HEK293T (cell line): ENCODE measurements at regions not wholly inside any gene's neighbourhood (a gene's known extent, or its start where the extent isn't known, plus 50 kb on each side); places are given as distances from the start of the nearest gene placed in this dataset.

Experiments used
- ARNT ChIP-seq: fragments of 450-650 bp; IDR thresholded peaks from 2 replicates; pipeline ENCODE4 v1.6.1; 2017; ENCODE audit warnings: mild to moderate bottlenecking
- BHLHE40 ChIP-seq: fragments of 450-650 bp; IDR thresholded peaks from 2 replicates; pipeline ENCODE4 v1.6.1; 2016; ENCODE audit warnings: mild to moderate bottlenecking, moderate library complexity, borderline replicate concordance
- CTBP1 ChIP-seq: fragments of 450-650 bp; IDR thresholded peaks from 2 replicates; pipeline ENCODE4 v1.6.1; 2016; ENCODE audit warnings: borderline replicate concordance
- ELF4 ChIP-seq: fragments of 450-650 bp; IDR thresholded peaks from 2 replicates; pipeline ENCODE4 v1.6.1; 2017; ENCODE audit warnings: antibody characterized with exemption
- FOXK2 ChIP-seq: fragments of 450-650 bp; IDR thresholded peaks from 2 replicates; pipeline ENCODE4 v1.6.1; 2016; ENCODE audit warnings: mild to moderate bottlenecking
- FOXM1 ChIP-seq: fragments of 450-650 bp; IDR thresholded peaks from 2 replicates; pipeline ENCODE4 v1.6.1; 2017; ENCODE audit warnings: mild to moderate bottlenecking, borderline replicate concordance
- HDGF ChIP-seq: fragments of 450-650 bp; IDR thresholded peaks from 2 replicates; pipeline ENCODE4 v1.6.1; 2017; ENCODE audit warnings: antibody characterized with exemption, borderline replicate concordance
- L3MBTL2 ChIP-seq: fragments of 450-650 bp; conservative IDR thresholded peaks from 2 replicates; pipeline ENCODE4 v1.6.1; 2016; ENCODE audit warnings: mild to moderate bottlenecking
- NFRKB ChIP-seq: fragments of 450-650 bp; IDR thresholded peaks from 2 replicates; pipeline ENCODE4 v1.6.1; 2016; ENCODE audit warnings: mild to moderate bottlenecking, moderate library complexity
- SP1 ChIP-seq: fragments of 450-650 bp; IDR thresholded peaks from 2 replicates; pipeline ENCODE4 v1.6.1; 2017
- SUZ12 ChIP-seq: fragments of 450-650 bp; IDR thresholded peaks from 2 replicates; pipeline ENCODE4 v1.6.1; 2016; ENCODE audit warnings: mild to moderate bottlenecking
- TARDBP ChIP-seq: fragments of 450-650 bp; IDR thresholded peaks from 2 replicates; pipeline ENCODE4 v1.6.1; 2016

DNA sequence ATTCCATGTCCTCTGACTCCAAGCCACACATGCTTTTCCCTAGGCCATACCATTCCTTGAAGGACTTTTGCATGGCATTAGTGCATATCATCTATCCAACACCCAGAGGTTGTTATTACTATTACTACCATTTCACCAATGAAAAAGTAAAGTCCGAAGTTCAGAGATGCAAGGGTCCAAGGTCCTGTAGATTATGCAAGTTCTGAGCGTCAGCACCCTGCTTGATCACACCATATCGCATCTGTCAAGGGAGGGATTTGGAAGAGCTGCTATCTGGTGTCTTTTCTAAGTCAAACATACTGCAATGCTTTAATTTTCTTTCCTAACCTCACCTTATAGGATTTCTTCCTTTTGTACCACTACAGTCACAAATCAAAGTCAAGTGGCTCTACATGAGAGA, 214.7 kb upstream of the CADM1 start:
- TF ChIP-seq FOXM1 (no peak), SUZ12 (no peak), SP1 (no peak), TARDBP (no peak), BHLHE40 (no peak), NFRKB (no peak), HDGF (no peak), ELF4 (no peak), ARNT (no peak), L3MBTL2 (no peak), FOXK2 (no peak), CTBP1 (no peak)
